GM19023 (cell line): ENCODE measurements at regions not wholly inside any gene's neighbourhood (a gene's known extent, or its start where the extent isn't known, plus 50 kb on each side); places are given as distances from the start of the nearest gene placed in this dataset.

ENCODE experiments used
- ATAC-seq: cut with Tn5 transposase; IDR thresholded peaks from one replicate; pipeline ENCODE4 v1.9.1; 2021; ENCODE audit warnings: mild to moderate bottlenecking, moderate library complexity; ENCODE audit not compliant: unreplicated experiment

DNA sequence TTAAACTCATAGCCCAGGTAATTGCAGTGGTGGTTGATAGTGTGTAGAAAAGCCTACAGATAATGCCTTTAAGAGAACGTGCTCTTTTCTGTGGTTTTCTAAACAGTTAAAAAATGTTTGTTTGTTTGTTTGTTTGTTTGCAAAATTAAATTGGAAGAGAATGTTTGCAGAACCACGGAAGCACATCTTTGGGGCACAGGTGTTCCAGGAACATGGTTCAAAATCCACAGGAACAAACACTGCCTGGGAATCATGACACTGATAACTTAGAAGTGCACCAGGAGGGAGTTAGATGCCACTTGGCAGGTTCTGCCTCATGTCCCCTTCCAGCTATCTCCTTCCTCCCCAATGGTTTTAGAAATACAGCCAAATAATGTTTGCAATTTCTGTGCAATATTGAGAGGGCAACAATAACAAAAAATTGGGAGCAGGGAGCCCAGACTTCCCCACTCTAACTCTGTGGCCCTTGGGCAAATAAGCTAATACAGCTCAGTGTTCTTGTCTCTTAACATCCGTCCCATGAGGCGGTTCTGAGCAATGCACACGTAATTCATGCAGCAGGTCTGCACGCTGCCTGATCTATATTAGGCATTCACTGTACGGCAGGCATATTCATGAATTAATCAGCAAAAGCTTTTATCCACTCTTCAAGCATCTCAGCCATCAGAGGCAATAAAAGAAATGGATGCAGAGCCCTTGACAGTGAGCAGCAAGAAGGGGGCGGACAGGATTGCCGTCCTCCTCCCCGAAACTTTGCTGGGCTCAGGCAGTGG, 274.3 kb upstream of the FOXQ1 start:
- no peak for ATAC-seq

DNA sequence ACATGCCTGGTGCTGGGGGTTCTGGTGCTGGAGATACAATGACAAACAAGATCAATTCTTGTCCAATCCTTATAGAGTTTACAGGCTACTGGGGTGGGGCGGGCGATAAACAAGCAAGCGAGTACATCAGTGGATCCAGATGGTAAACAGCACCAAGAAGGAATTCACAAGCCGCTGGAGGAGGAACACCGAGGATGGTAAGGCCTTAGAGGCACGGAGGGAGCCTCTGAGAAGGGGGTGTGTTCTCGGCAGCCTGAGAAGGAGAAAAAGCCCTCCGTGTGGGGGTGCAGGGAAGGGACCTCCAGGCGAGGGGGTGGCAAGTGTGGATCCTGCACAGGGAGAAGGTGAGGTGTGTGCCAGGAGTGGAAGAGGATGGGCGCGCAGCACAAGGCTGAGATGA, 276.5 kb upstream of the FOXQ1 start:
- ATAC-seq: no peak

DNA sequence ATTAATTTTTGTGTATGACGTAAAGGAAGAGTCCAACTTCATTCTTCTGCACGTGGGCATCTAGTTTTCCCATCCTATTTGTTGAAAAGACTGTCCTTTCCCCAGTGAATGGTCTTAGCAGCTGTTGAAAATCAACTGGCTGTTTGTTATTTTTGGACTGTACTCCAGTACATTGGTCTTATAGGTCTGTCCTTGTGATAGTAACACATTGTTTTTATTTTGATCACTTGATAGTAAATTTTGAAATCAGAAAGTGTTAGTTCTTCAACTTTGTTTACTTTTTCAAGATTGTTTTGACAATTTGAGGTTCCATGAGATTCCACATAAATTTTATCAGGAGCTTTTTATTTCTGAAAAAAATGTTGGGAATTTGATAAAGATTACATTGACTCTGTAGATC, 280.2 kb upstream of the FOXQ1 start:
- ATAC-seq: no peak

DNA sequence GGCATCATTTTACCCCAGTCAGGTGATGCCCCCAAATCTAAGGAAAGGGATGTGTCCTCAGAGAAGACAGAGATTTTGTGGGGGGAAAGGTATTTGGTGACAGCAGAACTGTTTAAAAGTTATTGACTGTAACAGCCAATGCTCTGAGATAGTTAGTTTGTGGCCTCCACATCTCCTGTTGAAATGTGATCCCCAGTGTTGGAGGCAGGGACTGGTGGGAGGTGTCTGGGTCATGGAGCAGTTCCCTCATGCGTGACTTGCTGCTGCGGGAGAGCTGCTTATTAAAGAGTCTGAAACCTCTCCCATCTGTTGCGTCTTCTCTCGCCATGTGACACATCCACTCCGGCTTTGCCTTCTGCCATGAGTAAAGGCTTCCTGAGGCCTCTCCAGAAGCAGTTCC, 282.8 kb upstream of the FOXQ1 start:
- ATAC-seq: no peak

DNA sequence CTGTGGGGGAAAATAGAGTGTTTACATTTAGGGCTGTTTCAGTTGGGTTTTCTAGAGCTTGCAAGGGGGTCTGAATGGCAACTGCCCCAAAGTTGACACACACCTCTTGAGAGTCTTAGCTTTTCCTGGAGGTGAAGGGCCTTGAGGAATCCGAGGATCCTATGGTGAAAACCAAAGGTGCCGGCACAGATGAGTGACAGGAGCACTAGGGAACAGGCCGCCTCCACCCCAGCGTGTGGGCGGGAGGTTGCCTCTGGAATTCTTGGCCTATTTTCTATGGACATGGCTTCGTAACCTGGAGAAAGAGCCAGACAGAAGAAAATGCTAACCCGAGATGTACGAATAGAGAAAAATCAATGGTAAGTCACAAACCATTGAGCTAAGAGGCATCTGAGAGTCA, 283.2 kb upstream of the FOXQ1 start:
- ATAC-seq: no peak

DNA sequence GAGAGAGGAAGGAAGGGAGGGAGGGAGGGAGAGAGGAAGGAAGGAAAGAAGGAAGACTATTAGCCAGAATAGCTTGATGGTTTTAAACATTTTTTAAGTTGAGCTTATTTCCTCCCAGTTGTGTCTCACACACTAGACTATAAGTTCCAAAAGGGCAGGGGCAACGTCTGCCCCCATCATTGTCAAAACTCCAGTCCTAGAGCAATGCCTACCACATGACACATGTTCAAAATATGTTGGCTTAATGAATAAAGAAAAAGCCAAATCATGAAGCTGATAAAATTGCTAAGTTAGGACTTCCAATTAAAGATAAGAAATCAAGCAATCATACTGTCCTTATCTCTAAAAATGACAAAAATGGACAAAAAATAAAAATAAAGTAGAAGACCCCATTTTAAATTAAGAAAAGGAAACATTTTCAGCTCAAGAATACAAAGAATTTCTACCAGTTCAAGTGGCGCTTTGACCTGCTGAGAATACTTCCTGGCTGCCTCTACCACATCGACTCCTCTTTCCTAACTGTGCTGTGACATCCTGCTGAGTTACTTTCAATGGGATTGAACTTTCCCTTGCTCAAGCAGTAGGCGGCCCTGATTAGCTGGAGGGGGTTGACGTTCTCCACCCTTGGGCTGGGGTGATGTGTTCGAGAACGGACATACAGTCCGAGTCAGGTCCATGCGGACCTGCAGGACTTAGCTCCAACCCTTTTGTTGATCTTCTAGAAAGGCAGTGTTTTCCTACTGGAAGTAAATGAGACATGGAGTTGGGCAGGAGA, 283.9 kb upstream of the FOXQ1 start:
- no peak for ATAC-seq

DNA sequence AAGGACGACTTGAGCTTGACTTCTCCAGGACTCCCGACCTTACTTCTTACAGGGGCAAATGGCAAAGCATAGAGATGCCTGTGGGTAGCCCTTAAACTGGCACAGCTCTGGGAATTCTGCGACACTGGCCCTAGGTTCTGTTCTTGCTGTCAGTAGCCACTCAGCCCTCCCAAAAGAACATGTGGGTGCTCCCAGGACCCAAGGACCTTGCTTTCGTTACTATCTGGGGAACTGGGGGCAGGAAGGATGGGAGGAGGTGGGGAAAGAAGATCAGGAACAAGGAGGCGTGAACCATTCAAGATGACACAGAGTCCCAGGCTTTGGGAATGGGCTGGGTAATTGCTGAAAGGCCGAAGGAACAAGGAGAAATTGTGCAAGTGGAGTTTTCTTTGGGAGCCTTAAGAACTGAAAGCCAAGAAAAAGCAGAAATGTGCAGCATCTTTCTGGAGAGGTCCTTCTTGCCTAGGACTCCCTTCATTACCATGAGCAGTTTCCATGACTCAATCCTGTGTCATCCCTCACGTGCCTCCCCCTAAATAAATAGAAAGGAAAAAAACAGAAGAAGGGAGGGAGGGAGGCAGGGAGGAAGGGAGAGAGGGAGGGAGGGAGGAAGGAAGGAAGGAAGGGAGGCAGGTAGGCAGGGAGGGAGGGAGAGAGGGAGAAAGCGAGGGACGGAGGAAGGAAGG, 284.6 kb upstream of the FOXQ1 start:
- no peak for ATAC-seq

DNA sequence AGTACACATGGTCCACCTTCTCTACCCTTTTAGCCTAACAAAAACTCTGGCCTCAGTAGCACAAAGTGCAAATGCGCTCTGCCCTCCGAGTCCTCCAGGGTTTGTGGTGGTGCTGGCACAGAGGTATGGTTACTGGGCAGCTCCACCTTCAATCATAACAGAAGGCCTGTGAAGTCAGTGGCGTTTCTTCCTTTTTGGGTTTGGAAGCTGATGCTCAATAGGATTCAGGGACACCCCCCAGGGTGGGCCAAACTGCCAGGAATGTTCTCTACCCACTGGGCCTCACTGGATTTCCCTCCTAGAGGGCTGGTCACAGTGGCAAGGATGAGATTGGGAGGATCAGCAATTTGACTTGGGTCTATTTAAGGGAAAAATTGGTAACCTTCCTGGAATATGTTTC, 286.1 kb upstream of the FOXQ1 start:
- ATAC-seq: no peak

DNA sequence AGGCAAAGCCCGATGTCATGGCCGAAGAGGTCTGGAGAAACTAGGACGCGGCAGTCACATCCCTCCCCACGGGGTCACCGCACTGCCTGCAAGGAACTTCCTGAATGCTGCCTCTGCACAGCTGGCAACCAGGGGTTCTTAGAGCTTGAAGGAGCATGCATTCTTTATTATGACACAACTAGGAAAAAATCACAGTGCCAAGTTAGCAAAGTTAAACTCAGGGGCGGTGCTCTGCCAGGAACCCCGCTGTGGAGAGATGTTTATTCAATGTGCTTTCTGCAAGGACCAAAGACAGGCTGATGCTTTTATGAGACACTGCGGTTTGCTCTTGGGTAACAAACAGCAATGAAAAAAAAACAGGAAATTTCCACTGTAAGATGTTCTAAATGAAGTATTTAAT, 287.3 kb upstream of the FOXQ1 start:
- ATAC-seq: no peak

DNA sequence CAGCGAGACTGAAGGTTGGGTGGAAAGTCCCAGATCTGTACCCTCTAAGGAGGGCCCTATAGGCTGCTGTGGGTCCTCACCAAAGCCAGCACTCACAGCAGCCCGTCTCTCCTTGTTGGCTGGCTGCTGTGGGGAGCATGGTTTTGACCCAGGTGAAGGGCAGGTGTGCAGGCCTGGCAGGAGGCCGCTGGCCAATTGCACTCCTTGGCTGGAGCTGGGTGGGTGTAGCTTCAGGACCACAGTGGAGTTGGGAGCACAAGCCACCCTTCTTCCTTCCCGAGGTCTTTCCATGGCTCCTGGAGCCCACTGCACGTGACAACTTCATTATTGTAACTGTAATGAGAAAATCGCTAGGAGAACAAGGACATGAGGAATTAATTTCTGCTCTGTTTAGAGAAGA, 287.7 kb upstream of the FOXQ1 start:
- ATAC-seq: no peak

DNA sequence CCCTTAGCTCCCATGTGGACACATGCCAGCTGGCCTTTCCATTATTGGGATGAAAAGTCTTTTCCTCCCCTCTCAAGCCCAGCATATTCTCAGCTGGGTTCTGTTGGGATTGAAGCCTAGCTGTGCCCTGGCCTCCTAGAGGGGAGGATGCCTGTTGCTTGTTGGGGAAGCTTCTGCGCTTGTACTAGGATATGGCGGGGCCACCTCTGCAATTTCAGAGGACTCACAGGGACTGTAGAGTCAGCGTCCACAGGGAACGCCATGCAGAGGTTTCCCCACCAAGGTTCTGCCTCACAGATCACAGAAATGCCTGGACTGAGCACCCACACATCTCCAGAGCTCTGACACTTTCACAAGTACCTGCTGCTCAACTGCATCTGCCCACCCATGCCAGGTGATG, 288.7 kb upstream of the FOXQ1 start:
- no peak for ATAC-seq

DNA sequence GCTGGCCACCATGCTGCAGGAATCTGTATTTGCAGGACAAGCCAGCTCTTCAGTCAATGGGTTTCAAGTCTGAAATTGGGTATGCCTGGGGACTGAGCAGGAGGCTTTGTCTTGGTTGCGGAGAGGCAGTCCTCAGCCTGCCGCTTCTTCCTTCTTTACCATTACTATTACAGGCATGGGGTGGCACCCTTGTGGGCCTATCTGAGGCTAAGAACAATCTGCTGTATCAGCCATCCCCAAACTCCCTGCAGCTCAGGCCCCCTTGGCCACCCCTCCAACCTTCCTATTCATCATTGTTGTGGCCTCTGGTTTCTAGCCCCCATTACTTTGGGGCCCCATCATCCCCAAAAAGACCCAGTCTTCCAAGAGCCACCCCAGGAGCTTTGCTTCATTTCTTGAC, 289.2 kb upstream of the FOXQ1 start:
- no peak for ATAC-seq

DNA sequence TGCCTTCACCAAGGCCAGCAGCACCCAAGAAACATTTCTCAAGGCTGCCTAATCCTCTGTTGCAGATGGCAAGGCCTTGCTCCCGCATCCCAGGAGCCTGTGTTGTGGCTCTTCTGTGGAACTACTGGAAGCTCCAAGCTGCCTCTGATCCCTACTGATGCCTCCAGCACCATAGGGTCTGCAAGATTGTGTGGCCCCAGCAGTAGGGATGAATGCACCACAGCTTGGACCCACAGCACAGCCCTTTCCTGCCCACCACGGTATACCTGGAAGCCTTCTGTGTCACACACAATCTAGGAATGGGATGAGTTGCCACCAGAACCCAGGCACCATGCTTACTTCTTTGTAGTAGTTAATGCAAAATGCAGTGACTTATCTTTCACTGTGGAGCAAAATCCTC, 291.1 kb upstream of the FOXQ1 start:
- no peak for ATAC-seq

DNA sequence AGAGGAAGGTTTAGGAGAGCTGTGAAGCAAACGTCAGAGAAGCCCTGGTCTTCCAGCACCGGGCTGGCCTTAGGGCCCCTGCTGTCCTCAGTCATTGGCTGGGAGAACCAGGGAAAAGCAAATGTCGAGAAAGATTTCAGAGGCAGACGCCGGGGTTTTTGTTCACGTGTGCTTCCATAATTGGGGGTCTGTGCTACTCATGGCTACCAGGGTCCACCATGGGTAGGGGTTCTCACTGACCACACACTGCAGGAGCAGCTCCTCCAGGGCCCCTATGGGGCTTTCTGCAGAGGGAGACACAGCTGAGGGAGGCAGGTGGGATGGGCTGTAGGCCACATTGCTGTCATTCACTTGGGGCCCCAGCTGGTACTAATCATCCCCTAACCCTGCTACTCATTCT, 291.8 kb upstream of the FOXQ1 start:
- ATAC-seq: no peak

DNA sequence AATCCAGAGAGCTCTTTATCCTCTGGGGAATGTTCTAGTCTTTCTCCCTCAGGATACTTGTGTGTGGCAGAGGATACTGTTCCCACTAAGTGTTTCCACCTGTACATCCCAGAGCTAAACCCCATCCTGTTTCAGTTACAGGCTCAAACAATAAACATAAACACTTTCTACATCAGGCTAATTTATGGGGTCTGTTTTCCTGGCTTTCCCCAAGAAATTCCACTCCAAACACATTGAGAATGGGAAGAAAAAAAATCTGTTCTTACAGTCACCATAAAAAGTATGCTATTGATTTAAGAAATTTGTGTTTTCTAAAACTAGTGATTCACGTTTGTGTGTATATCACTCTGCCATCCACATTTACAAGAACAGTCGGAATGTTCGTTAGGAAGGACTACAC, 293.9 kb upstream of the FOXQ1 start:
- ATAC-seq: no peak

DNA sequence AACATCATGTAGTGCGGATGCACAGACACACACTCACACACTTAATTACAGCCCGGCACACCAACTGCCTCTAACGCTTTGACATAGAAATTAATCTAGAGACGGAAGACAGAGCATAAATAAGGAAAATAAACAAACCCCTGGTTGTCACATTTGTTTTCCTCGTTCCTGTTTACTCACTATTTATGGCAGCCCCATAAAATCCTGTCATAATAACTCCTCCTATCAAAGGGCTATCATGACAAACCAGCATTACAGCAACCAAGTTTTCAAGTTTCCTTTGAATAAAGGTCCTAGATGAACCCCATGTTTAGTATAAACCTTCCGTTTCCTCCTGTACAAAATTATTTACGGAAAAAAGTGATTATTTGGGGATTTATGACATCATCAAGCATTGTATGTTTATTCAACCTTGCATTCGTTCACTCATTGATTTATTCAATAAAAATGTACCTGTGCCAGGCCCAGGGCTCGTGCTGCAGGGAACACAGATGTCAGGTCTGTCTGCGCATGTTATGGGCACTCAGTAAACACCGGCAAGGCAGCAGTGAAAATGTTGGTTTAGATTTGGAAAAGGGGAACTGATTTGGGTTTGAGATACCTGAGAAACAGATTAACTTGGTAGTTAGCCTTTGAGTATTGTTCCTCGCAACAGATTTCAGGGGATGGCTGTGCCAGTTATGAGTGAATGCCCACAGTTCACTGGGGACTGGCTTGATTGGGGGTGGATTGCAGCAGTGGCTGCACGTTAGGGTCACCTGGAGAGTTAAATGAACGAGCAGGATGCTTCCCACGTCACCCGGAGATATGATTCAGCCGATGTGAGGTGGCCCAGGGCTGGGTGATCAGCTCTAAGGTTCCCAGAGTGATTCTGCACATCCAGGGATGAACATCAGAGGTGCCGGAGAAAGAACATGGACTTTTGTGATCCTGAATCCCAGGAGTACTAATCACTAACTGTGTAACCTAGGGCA, 295.3 kb upstream of the FOXQ1 start:
- ATAC-seq: no peak

DNA sequence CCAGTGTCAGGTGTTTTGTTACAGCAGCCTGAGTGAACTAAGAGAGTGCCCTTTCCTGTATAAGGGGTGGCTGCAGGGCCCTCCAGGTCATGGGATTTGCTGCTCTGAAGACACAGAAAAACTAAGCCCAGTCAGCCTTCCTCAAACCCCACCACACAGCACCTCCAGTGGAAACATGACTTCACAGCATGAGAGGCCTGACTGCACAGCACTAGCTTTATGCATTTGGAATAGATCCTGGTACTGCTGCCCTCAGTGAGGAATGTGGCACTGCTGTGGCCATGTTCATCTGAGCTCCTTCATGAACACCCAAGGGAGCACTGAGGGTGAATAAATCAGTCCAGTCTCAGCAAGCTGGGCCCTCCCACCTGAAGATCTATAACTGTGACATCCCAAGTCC, 296.1 kb upstream of the FOXQ1 start:
- no peak for ATAC-seq

DNA sequence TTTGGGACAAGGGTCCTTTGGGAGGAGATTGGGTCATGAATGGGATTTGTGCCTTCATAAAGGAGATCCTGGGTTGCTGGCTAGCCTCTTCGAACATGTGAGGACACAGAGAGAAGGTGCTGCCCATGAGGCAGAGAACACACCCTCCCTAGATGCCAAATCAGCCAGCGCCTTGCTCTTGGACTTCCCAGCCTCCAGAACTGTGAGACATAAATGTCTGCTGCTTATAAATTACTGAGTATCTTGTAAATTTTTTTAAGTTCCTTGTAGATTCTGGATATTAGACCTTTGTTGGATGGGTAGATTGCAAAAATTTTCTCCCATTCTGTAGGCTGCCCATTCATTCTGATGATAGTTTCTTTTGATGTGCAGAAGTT, 297.5 kb upstream of the FOXQ1 start:
- ATAC-seq: no peak

DNA sequence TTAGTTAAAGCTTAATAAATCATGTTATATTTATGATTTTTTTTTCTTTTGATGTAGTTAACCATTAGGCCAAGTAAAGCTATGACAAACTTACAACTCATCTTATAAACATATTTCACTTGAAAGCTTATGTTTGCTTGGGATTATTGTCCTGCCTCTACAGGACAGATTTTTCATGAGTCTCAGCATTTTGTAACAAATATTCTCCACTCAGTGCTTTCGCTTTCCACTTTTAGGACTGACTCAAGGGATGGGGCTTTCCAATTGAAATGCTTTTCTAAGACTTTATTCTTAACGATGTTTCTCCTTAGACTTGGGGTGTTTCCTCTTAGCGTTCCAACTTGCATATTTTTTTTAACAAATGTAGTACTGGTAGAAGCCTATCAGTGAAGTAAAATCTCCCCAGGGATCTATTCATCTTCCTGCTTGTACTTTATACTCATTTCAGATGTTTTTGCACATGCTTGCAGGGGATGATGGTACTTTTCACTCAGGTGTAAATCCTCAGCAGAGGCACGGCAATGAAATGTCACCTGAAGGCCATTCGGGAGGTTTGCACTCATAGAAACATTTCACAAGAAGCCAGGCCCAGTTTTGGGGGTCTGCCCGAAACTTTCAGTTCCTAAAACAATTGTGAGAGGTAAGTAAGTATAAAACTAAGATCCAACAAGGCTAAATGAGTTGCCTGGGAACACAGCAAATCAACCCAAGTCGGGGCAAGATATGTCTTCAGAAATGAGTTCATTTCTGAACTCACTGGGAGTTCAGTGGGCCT, 298.1 kb upstream of the FOXQ1 start:
- ATAC-seq: no peak

DNA sequence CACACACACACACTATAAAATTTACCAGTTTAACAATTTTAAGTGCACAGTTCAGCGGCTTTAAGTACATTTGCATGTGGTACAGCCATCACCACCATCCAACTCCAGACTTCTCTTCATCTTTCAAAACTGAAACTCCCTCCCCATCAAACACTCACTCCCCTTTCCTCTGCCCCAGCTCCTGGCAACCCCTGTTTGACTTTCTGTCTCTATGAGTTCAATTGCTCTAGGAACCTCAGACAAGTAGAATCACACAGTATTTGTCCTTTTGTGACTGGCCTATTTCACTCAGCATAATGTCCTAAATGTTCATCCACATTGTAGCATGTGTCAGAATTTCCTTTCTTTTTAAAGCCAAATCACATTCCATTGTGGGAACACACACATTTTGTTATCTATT, 302.8 kb upstream of the FOXQ1 start:
- no peak for ATAC-seq
